NCI-H187 (cell line): ENCODE measurements at regions not wholly inside any gene's neighbourhood (a gene's known extent, or its start where the extent isn't known, plus 50 kb on each side); places are given as distances from the start of the nearest gene placed in this dataset.

Experiments
- DNase-seq, 2 experiments: peaks; one replicate each; lab custom pipeline; 2025; lab: John Stamatoyannopoulos, UW

GRCh38 chr10:83935339-83935736 lies 204.0 kb upstream of the GHITM start:
- no peak for DNase-seq

- DNase-seq, result no peak
Measured at GRCh38 chr10:83935911-83936310, 203.4 kb upstream of the GHITM start.

GRCh38 chr10:83937161-83937560 lies 202.1 kb upstream of the GHITM start:
- no peak for DNase-seq

- DNase-seq, result no peak
Measured at GRCh38 chr10:83937826-83938225, 201.5 kb upstream of the GHITM start.

- DNase-seq, result no peak
Measured at GRCh38 chr10:83941189-83941588, 198.1 kb upstream of the GHITM start.

GRCh38 chr10:83942410-83942809 lies 196.9 kb upstream of the GHITM start:
- no peak for DNase-seq

GRCh38 chr10:83943049-83943448 lies 196.3 kb upstream of the GHITM start:
- DNase-seq, result no peak

GRCh38 chr10:83943920-83944319 lies 195.4 kb upstream of the GHITM start:
- DNase-seq, result no peak

- peak in 1 of 2 experiments; percentile 4 for DNase-seq
Measured at GRCh38 chr10:83945982-83946718, 193.2 kb upstream of the GHITM start.

- no peak for DNase-seq
Measured at GRCh38 chr10:83952314-83952713, 187.0 kb upstream of the GHITM start.

GRCh38 chr10:83953589-83953988 lies 185.7 kb upstream of the GHITM start:
- no peak for DNase-seq

GRCh38 chr10:83954193-83954799 lies 185.0 kb upstream of the GHITM start:
- no peak for DNase-seq

GRCh38 chr10:83955406-83955805 lies 183.9 kb upstream of the GHITM start:
- DNase-seq, result no peak

GRCh38 chr10:83957168-83957947 lies 182.0 kb upstream of the GHITM start:
- no peak for DNase-seq

GRCh38 chr10:83959328-83959727 lies 180.0 kb upstream of the GHITM start:
- no peak for DNase-seq

- no peak for DNase-seq
Measured at GRCh38 chr10:83960125-83960524, 179.2 kb upstream of the GHITM start.

- DNase-seq, result no peak
Measured at GRCh38 chr10:83961620-83962019, 177.7 kb upstream of the GHITM start.

GRCh38 chr10:83963446-83963845 lies 175.9 kb upstream of the GHITM start:
- no peak for DNase-seq

GRCh38 chr10:83965473-83965872 lies 173.8 kb upstream of the GHITM start:
- no peak for DNase-seq

- no peak for DNase-seq
Measured at GRCh38 chr10:83968052-83968451, 171.3 kb upstream of the GHITM start.

- no peak for DNase-seq
Measured at GRCh38 chr10:83978681-83979383, 160.5 kb upstream of the GHITM start.

GRCh38 chr10:83982812-83983211 lies 156.5 kb upstream of the GHITM start:
- DNase-seq, result no peak
